HG02973 (cell line): ENCODE measurements at regions not wholly inside any gene's neighbourhood (a gene's known extent, or its start where the extent isn't known, plus 50 kb on each side); places are given as distances from the start of the nearest gene placed in this dataset.
"Not testable (repeated sequence)": the region's sequence is repeated elsewhere in the genome, so short reads cannot be mapped to it uniquely, and the experiment has no call there.

Experiments
- ATAC-seq: cut with Tn5 transposase; IDR thresholded peaks from one replicate; pipeline ENCODE4 v1.9.1; 2021; ENCODE audit warnings: moderate library complexity; ENCODE audit not compliant: unreplicated experiment

- ATAC-seq: no peak
These were observed 1612.1 kb upstream of the WWC1 start for GRCh38 chr5:166679331-166679730.

DNA sequence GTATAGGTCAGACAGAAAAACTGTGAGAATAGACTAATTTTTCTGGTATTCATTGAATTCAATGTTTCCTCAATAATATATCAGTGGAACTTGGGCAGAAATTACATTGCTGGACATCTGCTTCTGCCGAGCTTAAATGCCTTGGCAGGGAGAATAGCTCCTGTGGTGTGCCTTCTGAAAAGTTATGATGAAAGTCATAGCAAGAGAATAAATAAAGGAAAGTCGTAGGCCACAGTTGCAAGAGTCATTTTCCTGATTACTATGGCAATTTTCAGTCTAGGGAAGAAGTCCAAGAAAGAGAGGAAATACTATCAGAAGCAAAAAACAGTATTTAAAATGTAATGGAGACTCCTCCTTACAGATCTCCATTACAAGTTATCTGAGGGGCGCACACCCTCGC, 1596.1 kb upstream of the WWC1 start:
- no peak for ATAC-seq

- no peak for ATAC-seq
These were observed 1583.2 kb upstream of the WWC1 start for GRCh38 chr5:166708291-166708690.

DNA sequence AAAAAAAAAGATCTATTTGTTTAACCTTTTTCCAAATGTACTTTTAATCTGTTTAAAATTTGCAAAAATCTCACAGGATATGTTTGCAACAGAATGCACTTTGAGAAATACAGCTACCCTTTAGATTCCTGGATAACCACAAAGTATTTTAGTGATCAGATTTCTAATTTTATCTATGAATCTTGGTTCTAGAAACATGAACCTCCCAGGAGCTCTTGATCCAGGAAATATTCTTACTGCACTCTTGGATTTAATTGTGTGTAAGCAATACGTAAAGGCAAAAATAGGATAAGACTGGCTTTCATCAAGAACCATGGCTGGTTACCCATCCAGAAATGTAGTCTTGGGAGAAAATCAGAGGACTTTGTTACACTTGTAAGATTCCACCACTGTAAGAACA, 1581.8 kb upstream of the WWC1 start:
- ATAC-seq: no peak

DNA sequence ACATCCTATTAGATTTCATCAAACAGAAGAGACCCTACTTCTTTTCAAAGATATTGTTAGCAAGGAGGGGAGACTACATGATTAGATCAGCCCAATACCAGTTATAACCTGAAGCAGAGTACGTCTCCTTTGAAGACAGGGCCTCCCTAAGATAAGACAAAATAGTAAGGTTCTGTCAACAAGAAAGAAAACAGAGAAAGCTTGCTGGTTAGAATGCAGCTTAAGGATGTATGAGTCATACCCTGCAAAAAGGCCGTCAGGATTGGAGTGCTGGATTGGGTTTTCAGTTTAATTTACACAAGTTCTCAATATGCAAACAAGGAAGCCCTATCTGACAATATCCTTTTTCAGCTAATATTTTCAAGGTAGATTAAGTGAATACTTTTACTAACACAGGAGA, 1581.2 kb upstream of the WWC1 start:
- ATAC-seq: no peak

GRCh38 chr5:166712447-166713185, 1578.8 kb upstream of the WWC1 start:
- no peak for ATAC-seq

GRCh38 chr5:166713295-166713694, 1578.2 kb upstream of the WWC1 start:
- ATAC-seq: no peak

DNA sequence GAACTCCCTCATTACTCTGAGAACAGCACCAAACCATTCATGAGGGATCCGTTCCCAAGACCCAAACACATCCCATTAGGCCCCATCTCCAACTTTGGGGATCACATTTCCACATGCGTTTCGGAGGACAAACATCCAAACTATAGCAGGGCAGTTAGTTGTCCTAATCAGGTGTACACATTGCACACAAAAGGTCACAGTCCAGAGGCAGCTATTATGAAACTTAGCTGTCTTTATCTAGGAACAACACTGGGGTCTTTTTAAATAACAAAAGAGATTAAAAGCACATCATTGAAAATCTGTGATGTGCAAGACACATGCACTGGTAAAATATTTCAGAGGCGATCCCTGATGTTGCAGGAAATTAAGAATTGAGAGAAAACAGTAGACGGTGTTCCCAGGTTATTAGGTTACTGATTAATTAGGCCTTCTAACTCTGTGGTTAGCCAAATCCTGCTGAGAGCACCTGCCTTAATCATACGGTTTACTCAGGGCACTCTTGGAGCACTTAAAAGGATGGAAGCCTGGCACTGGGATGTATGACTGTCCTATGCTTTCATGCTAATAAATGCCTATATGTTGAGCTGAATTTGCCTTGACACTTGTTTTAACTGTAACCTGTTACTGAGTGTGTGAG, 1574.5 kb upstream of the WWC1 start:
- ATAC-seq: no peak

DNA sequence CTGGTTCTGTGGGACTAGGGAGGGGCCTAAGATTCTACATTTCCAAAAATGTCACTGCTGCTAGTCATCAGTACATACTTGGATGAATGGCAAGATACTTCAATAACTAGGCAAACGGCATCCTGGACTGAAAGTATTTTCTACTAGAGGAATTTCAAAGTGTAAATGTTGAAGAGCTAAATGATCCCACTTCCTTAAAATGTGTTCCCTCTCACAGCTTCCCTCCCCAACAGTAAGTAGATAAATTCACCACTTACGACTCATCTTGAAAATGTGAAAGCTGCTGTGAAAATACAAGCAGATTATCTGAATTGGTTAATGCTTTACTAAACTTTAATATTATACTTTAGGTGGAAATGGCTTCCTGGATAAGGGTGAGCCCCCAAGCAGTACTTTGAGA, 1571.5 kb upstream of the WWC1 start:
- ATAC-seq: no peak

- no peak for ATAC-seq
These were observed 1568.5 kb upstream of the WWC1 start for GRCh38 chr5:166722939-166723338.

GRCh38 chr5:166724284-166724683, 1567.2 kb upstream of the WWC1 start:
- ATAC-seq: no peak

DNA sequence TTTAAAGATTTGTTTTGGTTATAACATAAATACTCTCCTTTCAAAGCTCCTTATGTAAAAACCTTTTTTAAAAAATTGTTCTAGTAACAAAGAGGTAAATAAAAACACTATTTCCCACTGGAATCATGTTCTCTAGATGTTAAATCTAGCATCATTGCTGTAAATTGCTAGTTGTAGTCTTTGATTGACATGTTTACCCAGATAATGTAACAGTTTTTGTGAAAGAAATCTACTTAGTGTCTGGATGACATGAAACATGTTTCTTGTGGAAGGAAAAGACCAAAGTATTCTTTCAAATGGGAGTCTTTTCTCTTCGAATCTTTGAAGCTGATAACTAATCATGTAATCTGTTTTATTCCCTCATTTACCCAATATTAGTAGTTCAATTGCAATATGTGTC, 1565.9 kb upstream of the WWC1 start:
- no peak for ATAC-seq

GRCh38 chr5:166726406-166726805, 1565.0 kb upstream of the WWC1 start:
- ATAC-seq: no peak

DNA sequence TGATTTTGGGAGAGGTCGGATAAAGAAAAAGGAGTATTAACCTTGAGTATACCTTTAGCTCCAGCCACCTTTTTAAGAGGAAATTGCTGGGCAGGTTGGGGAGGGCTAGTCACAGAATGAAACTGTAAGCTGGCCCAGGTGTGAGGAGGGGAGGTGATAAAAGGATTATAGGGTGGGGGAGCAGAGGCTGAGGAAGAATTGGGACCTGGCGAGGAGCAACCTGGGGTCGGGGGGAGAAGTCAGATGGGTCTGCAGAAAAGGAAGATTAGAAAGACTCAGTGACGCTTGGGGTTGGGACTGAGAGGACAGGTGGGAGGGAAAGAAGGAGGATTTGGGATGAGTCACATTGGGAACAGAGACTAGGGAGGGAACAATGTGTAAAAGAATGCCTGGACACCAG, 1548.5 kb upstream of the WWC1 start:
- not testable (repeated sequence) for ATAC-seq

GRCh38 chr5:166746506-166746905, 1544.9 kb upstream of the WWC1 start:
- no peak for ATAC-seq

- ATAC-seq: no peak
These were observed 1541.1 kb upstream of the WWC1 start for GRCh38 chr5:166750376-166750775.

DNA sequence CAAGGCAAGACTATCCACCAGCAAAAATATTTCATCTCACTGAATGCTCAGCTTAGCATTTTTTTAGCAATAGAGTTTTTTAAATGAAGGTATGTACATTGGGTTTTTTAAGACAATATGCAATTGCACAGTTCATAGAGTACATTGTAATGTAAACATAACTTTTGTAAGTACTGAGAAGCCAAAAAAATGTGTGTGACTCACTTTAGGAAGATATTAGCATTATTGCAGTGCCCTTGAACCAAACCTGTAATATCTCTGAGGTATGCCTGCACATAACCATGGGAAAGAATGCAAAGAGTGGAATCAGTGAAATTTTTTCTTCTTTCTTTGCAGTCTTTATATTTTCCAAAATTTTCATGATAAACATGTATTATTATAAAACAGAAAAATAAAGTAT, 1533.3 kb upstream of the WWC1 start:
- no peak for ATAC-seq

DNA sequence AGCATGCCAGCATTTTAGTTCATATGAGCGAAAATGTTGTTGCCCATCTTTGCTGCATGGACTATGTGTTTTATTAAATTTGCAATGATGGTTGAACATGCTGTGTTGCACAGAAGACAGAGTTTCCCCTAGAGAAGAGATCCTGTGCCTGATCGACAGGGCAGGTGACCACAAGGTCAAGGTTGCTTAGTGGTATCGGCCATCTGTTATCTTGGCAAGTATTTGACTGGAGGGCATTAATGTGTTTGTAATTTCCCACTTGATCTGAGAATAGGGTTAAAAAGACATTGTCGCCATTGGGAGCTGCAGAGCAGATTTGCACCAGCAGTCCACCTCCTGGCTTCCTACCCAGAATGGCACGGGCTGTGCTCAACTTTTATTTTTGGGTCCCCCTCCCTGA, 1523.6 kb upstream of the WWC1 start:
- ATAC-seq: no peak

DNA sequence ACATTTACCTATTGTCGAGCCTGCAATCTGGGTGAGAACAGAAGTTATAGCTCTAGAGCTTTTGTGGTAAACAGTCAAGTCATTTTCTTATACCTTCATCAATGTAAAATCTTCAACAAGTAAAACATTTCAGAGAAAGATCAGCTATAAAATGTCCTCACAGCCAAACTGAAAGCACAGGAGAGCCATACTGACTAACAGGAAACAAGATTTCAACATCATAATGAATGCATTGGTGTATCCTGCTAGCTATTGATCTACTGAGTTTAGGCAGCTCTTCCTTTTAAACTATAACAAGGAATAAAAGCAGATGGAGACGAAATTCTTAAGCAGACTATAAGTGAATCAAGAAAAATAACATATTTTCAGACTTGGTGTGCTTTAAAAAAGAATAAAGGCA, 1522.9 kb upstream of the WWC1 start:
- no peak for ATAC-seq

DNA sequence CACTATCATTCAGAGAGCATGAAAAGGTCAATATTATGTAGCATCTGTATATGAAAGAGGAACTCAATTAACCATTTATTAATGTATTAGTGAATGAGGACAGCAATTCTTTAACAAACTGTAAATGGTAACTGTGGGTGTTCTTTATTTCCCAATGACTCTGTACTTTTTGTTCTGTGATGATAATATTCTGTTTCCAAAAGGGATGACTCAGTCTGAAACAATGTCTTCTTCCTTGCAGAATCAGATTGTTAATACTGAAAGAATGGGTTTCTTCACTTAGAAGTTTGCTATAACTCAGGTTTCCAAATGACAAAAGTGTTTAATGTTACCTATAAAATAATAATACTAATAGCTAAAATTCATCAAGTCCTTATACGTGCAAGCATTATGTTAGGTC, 1518.7 kb upstream of the WWC1 start:
- no peak for ATAC-seq

DNA sequence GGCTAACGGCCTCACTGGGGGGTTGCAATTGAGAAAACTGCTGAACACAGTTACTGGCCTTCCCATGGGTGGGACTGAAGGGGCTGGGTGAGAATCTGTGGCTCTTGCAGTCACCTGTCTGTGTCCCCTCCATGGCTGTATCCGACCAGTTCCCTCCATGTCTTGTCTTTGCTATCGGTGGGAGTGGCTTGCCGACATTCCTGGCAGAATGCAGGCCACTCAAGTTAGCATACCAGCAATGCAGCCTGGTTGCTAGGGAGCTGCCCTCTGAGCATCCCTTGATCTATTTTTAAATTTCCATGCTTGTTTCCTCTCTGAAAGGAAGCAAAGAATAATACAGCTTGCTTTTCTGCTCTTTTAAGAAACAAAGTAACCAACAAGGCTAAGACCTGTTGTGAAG, 1509.7 kb upstream of the WWC1 start:
- ATAC-seq: no peak

DNA sequence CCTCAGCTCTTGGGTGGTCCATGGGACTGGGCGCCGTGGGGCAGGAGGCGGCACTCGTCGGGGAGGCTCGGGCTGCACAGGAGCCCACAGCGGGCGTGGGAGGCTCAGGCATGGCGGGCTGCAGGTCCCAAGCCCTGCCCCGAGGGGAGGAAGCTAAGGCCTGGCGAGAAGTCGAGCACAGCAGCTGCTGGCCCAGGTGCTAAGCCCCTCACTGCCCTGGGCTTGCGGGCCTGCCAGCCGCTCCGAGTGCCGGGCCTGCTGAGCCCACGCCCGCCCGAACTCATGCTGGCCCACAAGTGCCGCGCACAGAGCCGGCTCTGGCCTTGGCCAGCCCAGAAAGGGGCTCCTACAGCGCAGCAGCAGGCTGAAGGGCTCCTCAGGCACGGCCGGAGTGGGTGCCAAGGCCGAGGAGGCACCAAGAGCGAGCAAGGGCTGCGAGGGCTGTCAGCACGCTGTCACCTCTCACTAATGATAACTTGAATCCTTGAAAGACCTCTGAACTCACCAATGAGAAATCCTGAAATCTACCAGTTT, 1506.8 kb upstream of the WWC1 start:
- no peak for ATAC-seq

DNA sequence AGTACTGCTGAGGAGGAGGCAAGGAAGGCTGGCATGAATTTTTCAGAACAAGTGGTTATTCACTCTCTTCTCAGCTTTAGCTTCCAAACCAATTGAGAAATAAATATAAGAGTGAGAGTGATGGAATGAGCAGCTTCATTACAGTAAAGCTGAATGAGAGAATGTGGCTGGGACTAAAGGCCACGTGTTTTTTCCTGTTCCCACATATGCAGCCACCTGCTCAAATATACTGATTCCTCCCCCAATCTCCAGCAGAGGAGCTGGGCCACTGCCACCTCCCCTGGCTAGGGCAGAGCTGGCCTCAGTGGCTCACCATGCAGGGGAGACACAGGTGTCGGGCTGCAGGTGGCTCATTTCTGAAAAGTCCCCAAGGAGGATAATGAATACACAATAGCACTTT, 1505.3 kb upstream of the WWC1 start:
- no peak for ATAC-seq
